ENCODE measurements at regions not wholly inside any gene's neighbourhood (a gene's known extent, or its start where the extent isn't known, plus 50 kb on each side); places are given as distances from the start of the nearest gene placed in this dataset.

DNA sequence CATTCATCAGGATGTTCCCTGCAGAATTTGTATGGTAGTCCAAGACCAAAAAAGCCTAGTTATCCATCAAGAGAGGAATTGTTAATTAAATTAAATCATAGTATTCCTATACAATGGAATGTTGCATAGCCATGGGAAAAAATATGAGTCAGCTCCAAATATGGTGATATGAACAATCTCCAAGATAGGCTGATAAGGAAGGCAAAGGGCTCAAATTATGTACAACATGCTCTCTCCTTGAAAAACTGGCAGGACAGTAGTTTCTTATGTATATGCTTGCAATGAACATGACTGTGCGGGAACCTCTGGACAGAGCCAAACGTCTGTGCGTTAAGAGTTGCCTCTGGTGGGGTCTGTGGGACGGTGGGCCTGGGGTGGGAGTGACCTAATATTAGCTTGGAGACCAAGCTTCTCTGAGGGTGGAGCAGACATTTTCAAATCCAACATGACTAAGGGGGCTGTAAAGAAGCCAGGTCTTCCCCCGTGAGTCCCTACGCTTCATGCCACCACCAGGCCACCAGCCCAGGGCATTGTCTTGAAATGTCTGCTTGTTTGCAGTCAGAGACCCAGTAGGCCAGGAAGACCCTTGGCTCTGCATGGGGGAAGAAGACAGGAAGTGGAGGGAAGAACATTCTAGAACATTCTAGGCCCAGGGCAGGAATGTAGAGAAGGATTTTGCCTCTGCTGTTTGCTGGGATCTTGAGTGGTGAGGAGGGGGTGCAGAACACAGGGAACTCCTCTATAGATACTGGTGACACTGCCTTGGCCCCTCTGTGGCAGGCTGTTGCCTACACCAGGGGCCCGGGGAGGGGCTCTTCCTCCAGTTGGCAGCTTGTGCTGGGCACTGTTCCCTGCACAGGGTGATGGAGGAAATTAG lies 244.0 kb upstream of the HS6ST1 start:
- TF ChIP-seq, protein P1, sequence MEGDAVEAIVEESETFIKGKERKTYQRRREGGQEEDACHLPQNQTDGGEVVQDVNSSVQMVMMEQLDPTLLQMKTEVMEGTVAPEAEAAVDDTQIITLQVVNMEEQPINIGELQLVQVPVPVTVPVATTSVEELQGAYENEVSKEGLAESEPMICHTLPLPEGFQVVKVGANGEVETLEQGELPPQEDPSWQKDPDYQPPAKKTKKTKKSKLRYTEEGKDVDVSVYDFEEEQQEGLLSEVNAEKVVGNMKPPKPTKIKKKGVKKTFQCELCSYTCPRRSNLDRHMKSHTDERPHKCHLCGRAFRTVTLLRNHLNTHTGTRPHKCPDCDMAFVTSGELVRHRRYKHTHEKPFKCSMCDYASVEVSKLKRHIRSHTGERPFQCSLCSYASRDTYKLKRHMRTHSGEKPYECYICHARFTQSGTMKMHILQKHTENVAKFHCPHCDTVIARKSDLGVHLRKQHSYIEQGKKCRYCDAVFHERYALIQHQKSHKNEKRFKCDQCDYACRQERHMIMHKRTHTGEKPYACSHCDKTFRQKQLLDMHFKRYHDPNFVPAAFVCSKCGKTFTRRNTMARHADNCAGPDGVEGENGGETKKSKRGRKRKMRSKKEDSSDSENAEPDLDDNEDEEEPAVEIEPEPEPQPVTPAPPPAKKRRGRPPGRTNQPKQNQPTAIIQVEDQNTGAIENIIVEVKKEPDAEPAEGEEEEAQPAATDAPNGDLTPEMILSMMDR (IDR thresholded peaks at IDR 0.05), result no peak
- TF ChIP-seq POLR2A (IDR thresholded peaks at IDR 0.05), result no peak

Measured in Peyer's patch (tissue), 4 donors.